HEK293T (cell line): ENCODE measurements at regions not wholly inside any gene's neighbourhood (a gene's known extent, or its start where the extent isn't known, plus 50 kb on each side); places are given as distances from the start of the nearest gene placed in this dataset.

Experiments used
- BHLHE40 ChIP-seq: fragments of 450-650 bp; IDR thresholded peaks from 2 replicates; pipeline ENCODE4 v1.6.1; 2016; ENCODE audit warnings: mild to moderate bottlenecking, moderate library complexity, borderline replicate concordance
- ELF4 ChIP-seq: fragments of 450-650 bp; IDR thresholded peaks from 2 replicates; pipeline ENCODE4 v1.6.1; 2017; ENCODE audit warnings: antibody characterized with exemption
- FOXA1 ChIP-seq: fragments of 450-650 bp; IDR thresholded peaks from 2 replicates; pipeline ENCODE4 v1.6.1; 2016; ENCODE audit warnings: mild to moderate bottlenecking
- FOXM1 ChIP-seq: fragments of 450-650 bp; IDR thresholded peaks from 2 replicates; pipeline ENCODE4 v1.6.1; 2017; ENCODE audit warnings: mild to moderate bottlenecking, borderline replicate concordance
- LEF1 ChIP-seq: fragments of 450-650 bp; IDR thresholded peaks from 2 replicates; pipeline ENCODE4 v1.6.1; 2017; ENCODE audit warnings: mild to moderate bottlenecking, borderline replicate concordance
- NFRKB ChIP-seq: fragments of 450-650 bp; IDR thresholded peaks from 2 replicates; pipeline ENCODE4 v1.6.1; 2016; ENCODE audit warnings: mild to moderate bottlenecking, moderate library complexity
- SP1 ChIP-seq: fragments of 450-650 bp; IDR thresholded peaks from 2 replicates; pipeline ENCODE4 v1.6.1; 2017
- TARDBP ChIP-seq: fragments of 450-650 bp; IDR thresholded peaks from 2 replicates; pipeline ENCODE4 v1.6.1; 2016
- TF ChIP-seq, protein P1 (sequence below): fragments of 450-650 bp; IDR thresholded peaks from 2 replicates; pipeline ENCODE4 v1.6.1; 2016

- TF ChIP-seq BHLHE40 (no peak), FOXA1 (no peak), ELF4 (no peak), TARDBP (no peak), LEF1 (no peak), FOXM1 (no peak), NFRKB (no peak), SP1 (no peak)
- TF ChIP-seq, protein P1, sequence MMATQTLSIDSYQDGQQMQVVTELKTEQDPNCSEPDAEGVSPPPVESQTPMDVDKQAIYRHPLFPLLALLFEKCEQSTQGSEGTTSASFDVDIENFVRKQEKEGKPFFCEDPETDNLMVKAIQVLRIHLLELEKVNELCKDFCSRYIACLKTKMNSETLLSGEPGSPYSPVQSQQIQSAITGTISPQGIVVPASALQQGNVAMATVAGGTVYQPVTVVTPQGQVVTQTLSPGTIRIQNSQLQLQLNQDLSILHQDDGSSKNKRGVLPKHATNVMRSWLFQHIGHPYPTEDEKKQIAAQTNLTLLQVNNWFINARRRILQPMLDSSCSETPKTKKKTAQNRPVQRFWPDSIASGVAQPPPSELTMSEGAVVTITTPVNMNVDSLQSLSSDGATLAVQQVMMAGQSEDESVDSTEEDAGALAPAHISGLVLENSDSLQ, result no peak
These were observed 240.6 kb upstream of the CTAGE1 start for GRCh38 chr18:22658318-22658717.
